A549 (cell line): ENCODE measurements at regions not wholly inside any gene's neighbourhood (a gene's known extent, or its start where the extent isn't known, plus 50 kb on each side); places are given as distances from the start of the nearest gene placed in this dataset.

ENCODE experiments used
- ATAC-seq, 2 experiments: fragments of 200-7000 bp in 1 of 2; fragments of >200 bp in 1 of 2; cut with Nextera tagmentation in 1 of 2; cut with Tn5 transposase in 1 of 2; 3 replicates each; pipeline versions ENCODE4 v1.8.0 to v1.9.1; 2018 to 2020; ENCODE audit warnings: mild to moderate bottlenecking in 1 of 2, moderate library complexity in 1 of 2
- CTCF ChIA-PET: fragments of 300-600 bp; sonication (Branson Sonifier 250); formaldehyde crosslinking; extraction: SDS; loops from one replicate; lab custom pipeline; 2021; ENCODE audit warnings: antibody characterized with exemption, inconsistent platforms; lab: Yijun Ruan, JAX
- POLR2A ChIA-PET: fragments of 350-600 bp; formaldehyde crosslinking; extraction: SDS; loops from one replicate; lab custom pipeline; 2021; ENCODE audit warnings: antibody characterized with exemption, inconsistent platforms; lab: Yijun Ruan, JAX
- DNase-seq, 2 experiments: peaks; one replicate each; pipeline versions ENCODE4 v3.0.0 to v3.0.0-alpha.2; 2011 to 2016; ENCODE audit warnings: low read depth in 1 of 2, low spot score in 1 of 2
- FAIRE-seq: peaks from 2 replicates; lab custom pipeline; 2011; peaks lifted over from hg19 to GRCh38; lab: Jason Lieb, UNC
- H3K27ac ChIP-seq, 2 experiments: fragments of >200 bp; sonication (Bioruptor Twin); formaldehyde crosslinking; 3 replicates each; pipeline ENCODE4 v1.5.1; 2016 to 2017
- H3K4me1 ChIP-seq: fragments of >200 bp; sonication (Bioruptor Twin); formaldehyde crosslinking; 3 replicates; pipeline ENCODE4 v1.6.1; 2016
- H3K4me2 ChIP-seq: fragments of >200 bp; sonication (Bioruptor Twin); formaldehyde crosslinking; 3 replicates; pipeline ENCODE4 v1.6.1; 2016
- H3K4me3 ChIP-seq: fragments of >200 bp; sonication (Bioruptor Twin); formaldehyde crosslinking; 3 replicates; pipeline ENCODE4 v1.5.1; 2016
- H3K9me3 ChIP-seq: fragments of >200 bp; sonication (Bioruptor Twin); formaldehyde crosslinking; 3 replicates; pipeline ENCODE4 v1.6.1; 2016
- BHLHE40 ChIP-seq: IDR thresholded peaks from 2 replicates; pipeline ENCODE4 v1.6.1; 2012; ENCODE audit warnings: low read depth, low read length, inconsistent platforms
- CBX2 ChIP-seq: fragments of 200-600 bp; sonication (generic); IDR thresholded peaks from 2 replicates; pipeline ENCODE4 v1.6.1; 2016; ENCODE audit warnings: low read depth, mild to moderate bottlenecking, borderline replicate concordance
- CTCF ChIP-seq: fragments of >200 bp; sonication (Bioruptor Twin); formaldehyde crosslinking; IDR thresholded peaks from 3 replicates; pipeline ENCODE4 v1.5.1; 2016
- EHMT2 ChIP-seq: fragments of 200-600 bp; sonication (generic); IDR thresholded peaks from 2 replicates; pipeline ENCODE4 v1.6.1; 2016; ENCODE audit warnings: antibody characterized with exemption, low read depth, mild to moderate bottlenecking, moderate library complexity
- FOSB ChIP-seq: fragments of 250-450 bp; sonication (Bioruptor Pico); IDR thresholded peaks from 2 replicates; pipeline ENCODE4 v1.5.0; 2020; ENCODE audit warnings: mild to moderate bottlenecking, moderate library complexity
- FOXS1 ChIP-seq: fragments of 250-450 bp; sonication (Bioruptor Pico); IDR thresholded peaks from 2 replicates; pipeline ENCODE4 v1.5.0; 2020; ENCODE audit warnings: mild to moderate bottlenecking, moderate library complexity
- GATA3 ChIP-seq: IDR thresholded peaks from 2 replicates; pipeline ENCODE4 v1.6.1; 2012; ENCODE audit warnings: borderline replicate concordance
- HOXA7 ChIP-seq: fragments of 250-450 bp; sonication (Bioruptor Pico); IDR thresholded peaks from 2 replicates; pipeline ENCODE4 v1.5.0; 2020; ENCODE audit warnings: mild to moderate bottlenecking, moderate library complexity
- HOXB5 ChIP-seq: fragments of 250-450 bp; sonication (Bioruptor Pico); IDR thresholded peaks from 2 replicates; pipeline ENCODE4 v1.5.0; 2020; ENCODE audit warnings: mild to moderate bottlenecking, moderate library complexity
- JUN ChIP-seq, 2 experiments: fragments of >200 bp; sonication (Bioruptor Twin); formaldehyde crosslinking; IDR thresholded peaks; 2 replicates in 1 of 2; 3 replicates in 1 of 2; pipeline ENCODE4 v1.6.1; 2016 to 2017
- MAFK ChIP-seq: fragments of 450-650 bp; IDR thresholded peaks from 2 replicates; pipeline ENCODE4 v1.6.1; 2014; ENCODE audit not compliant: partially characterized antibody
- MAZ ChIP-seq: fragments of 150-350 bp; IDR thresholded peaks from 2 replicates; pipeline ENCODE4 v1.6.1; 2014; ENCODE audit warnings: antibody characterized with exemption, low read depth, low read length, borderline replicate concordance
- MYC ChIP-seq: IDR thresholded peaks from 2 replicates; pipeline ENCODE4 v1.6.1; 2012; ENCODE audit warnings: mild to moderate bottlenecking, inconsistent platforms, low read length, improper control_type of control experiment, borderline replicate concordance
- NFE2L2 ChIP-seq: fragments of 150-350 bp; conservative IDR thresholded peaks from 2 replicates; pipeline ENCODE4 v1.6.1; 2014; ENCODE audit warnings: low read length
- PBX3 ChIP-seq: IDR thresholded peaks from 2 replicates; pipeline ENCODE4 v1.6.1; 2012
- POLR2AphosphoS2 ChIP-seq: conservative IDR thresholded peaks from 2 replicates; pipeline ENCODE4 v1.6.1; 2012; ENCODE audit warnings: low read length, improper control_type of control experiment, inconsistent platforms
- RAD21 ChIP-seq, 2 experiments: fragments of >200 bp in 1 of 2; sonication (Bioruptor Twin) in 1 of 2; formaldehyde crosslinking in 1 of 2; IDR thresholded peaks in 1 of 2; conservative IDR thresholded peaks in 1 of 2; 2 replicates in 1 of 2; 3 replicates in 1 of 2; pipeline ENCODE4 v1.6.1; 2012 to 2018; ENCODE audit warnings: inconsistent platforms in 1 of 2
- REST ChIP-seq: fragments of 200-600 bp; sonication (generic); IDR thresholded peaks from 2 replicates; pipeline ENCODE4 v1.6.1; 2016; ENCODE audit warnings: antibody characterized with exemption, mild to moderate bottlenecking, moderate library complexity
- ZC3H11A ChIP-seq: fragments of 450-650 bp; IDR thresholded peaks from 2 replicates; pipeline ENCODE4 v1.6.1; 2014; ENCODE audit warnings: antibody characterized with exemption, mild to moderate bottlenecking
- ZSCAN20 ChIP-seq: fragments of 250-450 bp; sonication (Bioruptor Pico); IDR thresholded peaks from 2 replicates; pipeline ENCODE4 v1.8.0; 2022; ENCODE audit warnings: mild to moderate bottlenecking, moderate library complexity
- whole genome bisulfite sequencing: methylation state at CpG from one replicate; pipeline ENCODE4 v1.1.6; 2017; ENCODE audit errors: missing lambda C conversion rate; 5-methylcytosine and 5-hydroxymethylcytosine counted together

- CTCF ChIA-PET = no interaction called here
- DNase-seq = peak in 1 of 2 experiments; percentile 4
- TF ChIP-seq HOXB5 (CRISPR knock-in tag) (no peak), CTCF (no peak), CBX2 (no peak), ZSCAN20 (CRISPR knock-in tag) (no peak), MAZ (no peak), MYC (no peak), POLR2AphosphoS2 (no peak)
- no peak for FAIRE-seq
- no peak overlapping the region for H3K4me3 ChIP-seq
- no peak for ATAC-seq
- H3K4me2 ChIP-seq = no peak overlapping the region
- no peaks in the 10 kb centered on the region for H3K9me3 ChIP-seq
- WGBS = 26% methylated on average over 4 of the region's 4 CpGs
- no peak overlapping the region for H3K27ac ChIP-seq
- POLR2A ChIA-PET = no interaction called here
- H3K4me1 ChIP-seq = no peaks in the 10 kb centered on the region
Measured at GRCh38 chr2:35298493-35298892, 1057.1 kb upstream of the CRIM1 start.

GRCh38 chr2:35297403-35297802, 1058.2 kb upstream of the CRIM1 start:
- Histone ChIP-seq H3K9me3 (no peaks in the 10 kb centered on the region), H3K4me3 (no peak overlapping the region), H3K27ac (no peak overlapping the region), H3K4me2 (no peak overlapping the region), H3K4me1 (no peaks in the 10 kb centered on the region)
- WGBS = 53% methylated on average over 4 of the region's 4 CpGs
- FAIRE-seq (no peak), DNase-seq (no peak), ATAC-seq (no peak)
- ChIA-PET POLR2A (no interaction called here), CTCF (no interaction called here)
- TF ChIP-seq POLR2AphosphoS2 (no peak), ZC3H11A (no peak), MAFK (no peak), FOSB (CRISPR knock-in tag) (no peak), RAD21 (conservative IDR thresholded peaks at IDR 0.05 in 1 of 2, IDR thresholded peaks at IDR 0.05 in 1 of 2) (no peak), PBX3 (no peak), BHLHE40 (no peak)

- Histone ChIP-seq H3K4me2 (no peak overlapping the region), H3K9me3 (no peaks in the 10 kb centered on the region), H3K27ac (no peak overlapping the region), H3K4me1 (no peaks in the 10 kb centered on the region), H3K4me3 (no peak overlapping the region)
- WGBS = 37% methylated on average over 7 of the region's 7 CpGs
- FAIRE-seq (no peak), DNase-seq (peak in 1 of 2 experiments; percentile 18), ATAC-seq (no peak)
- peak; percentile 41 for TF ChIP-seq MAFK
- no peak for TF ChIP-seq FOXS1 (CRISPR knock-in tag)
- no peak for TF ChIP-seq JUN (IDR thresholded peaks at IDR 0.05)
- peak; percentile 61 for TF ChIP-seq REST
- no peak for TF ChIP-seq PBX3
- no peak for TF ChIP-seq EHMT2
- TF ChIP-seq NFE2L2 = peak; percentile 88
- TF ChIP-seq GATA3 = no peak
- no peak for TF ChIP-seq MAZ
- no peak for TF ChIP-seq HOXA7
- POLR2A ChIA-PET = no interaction called here
- CTCF ChIA-PET = no interaction called here
Measured at GRCh38 chr2:35294636-35295263, 1060.8 kb upstream of the CRIM1 start.
